Stimulated activated effector memory CD8-positive, alpha-beta T cell treated with anti-CD3 and anti-CD28 coated beads, Interleukin-12 subunit alpha, Interleukin-12 subunit beta, amount 100 ng/mL, for 72 hours (primary cell): ENCODE measurements at regions not wholly inside any gene's neighbourhood (a gene's known extent, or its start where the extent isn't known, plus 50 kb on each side); places are given as distances from the start of the nearest gene placed in this dataset.

Experiments
- ATAC-seq: fragments of 150-1000 bp; cut with Tn5 transposase; 2 replicates; pipeline ENCODE4 v1.10.0; 2021
- DNase-seq, 2 donors: peaks; one replicate each; pipeline ENCODE4 v3.0.0; 2021 to 2022; ENCODE audit warnings: low spot score in 2 of 2
- H3K27ac Mint-ChIP-seq: one replicate; pipeline ENCODE4 v1.8.0; 2022; ENCODE audit warnings: mild to moderate bottlenecking, mixed read lengths
- H3K36me3 Mint-ChIP-seq: one replicate; pipeline ENCODE4 v1.8.0; 2022; ENCODE audit warnings: mild to moderate bottlenecking, mixed read lengths
- H3K4me1 Mint-ChIP-seq: one replicate; pipeline ENCODE4 v1.8.0; 2022; ENCODE audit warnings: mixed read lengths
- H3K4me3 Mint-ChIP-seq: one replicate; pipeline ENCODE4 v1.8.0; 2022; ENCODE audit warnings: mild to moderate bottlenecking, mixed read lengths
- H3K9me3 Mint-ChIP-seq: one replicate; pipeline ENCODE4 v1.8.0; 2022; ENCODE audit warnings: mixed read lengths

DNA sequence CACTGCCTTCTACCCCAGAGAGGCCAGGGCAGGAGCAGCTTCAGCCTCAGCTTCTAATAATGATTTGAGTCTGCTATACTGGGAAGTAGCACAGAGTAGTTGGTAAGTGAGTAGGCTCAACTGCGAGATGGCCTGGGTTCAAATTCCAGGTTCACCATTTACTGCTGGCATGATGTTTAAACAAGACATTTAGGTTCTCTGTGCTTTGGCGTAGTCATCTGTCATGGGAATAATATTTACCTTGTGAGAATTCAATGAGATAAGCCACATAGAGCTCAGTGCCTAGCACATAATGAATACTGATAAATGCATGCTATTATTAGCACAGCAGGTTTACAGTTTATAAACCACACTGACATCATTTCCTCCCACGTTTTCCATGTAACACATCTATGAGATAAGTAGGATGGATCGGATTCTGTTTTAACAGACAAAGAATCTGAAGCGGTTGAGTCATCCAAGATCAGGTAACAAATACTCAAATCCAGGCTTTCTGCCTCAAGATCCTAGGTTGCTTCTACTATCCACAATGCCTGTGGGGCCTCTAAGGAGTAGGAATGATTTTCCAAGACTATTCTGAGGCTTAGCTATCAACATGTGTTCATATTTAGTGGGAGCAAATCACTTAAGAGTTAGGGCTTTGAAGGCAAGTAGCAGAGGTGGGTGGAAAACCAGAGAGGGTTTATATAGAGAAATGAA is 72.9 kb upstream of the DTNBP1 start:
- H3K4me1 Mint-ChIP-seq, result peaks cover 23% of the 10 kb centered on the region
- H3K4me3 Mint-ChIP-seq, result no peak overlapping the region
- ATAC-seq, result peak; percentile 77
- H3K27ac Mint-ChIP-seq, result no peak overlapping the region
- DNase-seq, result no peak
- peaks cover 5% of the 10 kb centered on the region for H3K9me3 Mint-ChIP-seq
- H3K36me3 Mint-ChIP-seq, result no peaks in the 10 kb centered on the region

- Mint-ChIP-seq H3K4me1 (peaks cover 23% of the 10 kb centered on the region), H3K36me3 (no peaks in the 10 kb centered on the region), H3K27ac (no peak overlapping the region), H3K4me3 (no peak overlapping the region), H3K9me3 (peaks cover 5% of the 10 kb centered on the region)
- DNase-seq (no peak), ATAC-seq (no peak)
Observed at GRCh38 chr6:15734118-15734897, 71.5 kb upstream of the DTNBP1 start.

DNA sequence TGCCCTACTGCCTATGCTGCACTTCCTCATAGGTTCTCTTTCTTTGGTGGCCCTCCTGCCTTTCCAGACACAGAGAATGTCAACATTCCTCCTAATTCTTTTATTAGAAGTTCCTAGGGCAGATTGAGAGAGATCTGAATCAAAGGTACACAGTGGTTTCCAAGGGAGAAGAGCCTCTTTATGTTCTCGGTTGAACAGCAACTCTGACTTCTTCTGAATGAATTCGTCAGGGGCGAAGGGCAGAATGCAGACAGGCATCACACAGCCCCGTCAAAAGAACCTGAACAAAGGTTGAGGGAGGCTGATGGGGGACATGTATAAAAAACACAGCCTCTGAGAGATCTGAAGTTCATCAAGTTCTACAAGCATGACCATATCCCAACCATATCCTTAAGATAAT is 68.1 kb upstream of the DTNBP1 start:
- no peak overlapping the region for H3K27ac Mint-ChIP-seq
- DNase-seq (no peak), ATAC-seq (no peak)
- H3K4me1 Mint-ChIP-seq, result peaks cover 18% of the 10 kb centered on the region
- no peaks in the 10 kb centered on the region for H3K36me3 Mint-ChIP-seq
- H3K4me3 Mint-ChIP-seq, result no peak overlapping the region
- no peaks in the 10 kb centered on the region for H3K9me3 Mint-ChIP-seq

DNA sequence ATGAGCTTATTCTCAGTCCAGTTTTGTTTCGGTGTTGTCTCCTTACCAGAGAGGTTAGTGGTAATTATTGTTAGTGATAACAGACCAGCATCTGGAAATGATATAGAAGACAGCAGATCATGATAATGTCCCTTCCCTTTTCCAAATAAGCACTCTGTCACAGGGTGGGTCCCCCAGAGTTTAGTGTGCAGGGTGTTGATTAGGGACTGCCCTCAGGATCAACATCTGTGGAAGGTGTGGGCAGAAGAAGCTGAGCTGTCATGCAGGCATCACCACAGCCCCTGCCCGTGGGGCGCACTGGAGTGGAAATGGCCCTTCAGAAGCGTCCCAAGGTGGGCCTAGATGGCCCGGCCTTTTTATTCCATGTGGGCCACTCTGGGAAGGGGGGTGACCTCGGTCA is 67.6 kb upstream of the DTNBP1 start:
- Mint-ChIP-seq H3K27ac (no peak overlapping the region), H3K4me3 (no peak overlapping the region), H3K4me1 (peaks cover 14% of the 10 kb centered on the region), H3K36me3 (no peaks in the 10 kb centered on the region), H3K9me3 (no peaks in the 10 kb centered on the region)
- ATAC-seq (no peak), DNase-seq (no peak)

GRCh38 chr6:15722731-15723130 is 59.9 kb upstream of the DTNBP1 start:
- ATAC-seq, result no peak
- Mint-ChIP-seq H3K4me3 (no peak overlapping the region), H3K9me3 (no peaks in the 10 kb centered on the region), H3K4me1 (no peaks in the 10 kb centered on the region), H3K27ac (no peak overlapping the region), H3K36me3 (peaks cover 5% of the 10 kb centered on the region)
- DNase-seq, result no peak

DNA sequence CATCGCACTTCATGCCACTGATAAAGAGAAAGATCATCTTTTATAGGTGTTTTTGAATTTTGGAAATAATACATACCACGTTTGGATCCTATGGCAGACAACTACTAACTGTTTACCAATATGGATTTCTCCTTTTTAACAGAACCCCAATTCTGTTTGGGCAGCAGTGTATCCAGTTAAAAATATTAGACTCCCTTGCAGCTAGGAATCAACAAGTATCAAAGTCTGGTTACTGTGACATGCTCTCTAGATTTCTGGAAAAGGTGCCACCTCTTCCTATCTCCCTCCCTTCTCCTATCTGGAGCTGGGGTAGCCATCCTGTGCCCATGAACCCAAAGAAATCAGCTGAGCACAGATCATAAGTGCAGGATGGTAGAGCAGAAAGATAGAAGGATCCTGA is 54.1 kb upstream of the DTNBP1 start:
- ATAC-seq, result no peak
- H3K27ac Mint-ChIP-seq, result no peak overlapping the region
- H3K4me3 Mint-ChIP-seq, result no peak overlapping the region

GRCh38 chr6:15715851-15716250 is 53.0 kb upstream of the DTNBP1 start:
- Mint-ChIP-seq H3K4me1 (peaks cover 16% of the 10 kb centered on the region), H3K9me3 (no peaks in the 10 kb centered on the region), H3K36me3 (peaks cover 12% of the 10 kb centered on the region), H3K4me3 (no peak overlapping the region), H3K27ac (no peak overlapping the region)
- no peak for DNase-seq
- no peak for ATAC-seq

More for the DNA sequence above, 54.1 kb upstream of the DTNBP1 start:
- peaks cover 12% of the 10 kb centered on the region for H3K36me3 Mint-ChIP-seq
- H3K9me3 Mint-ChIP-seq, result no peaks in the 10 kb centered on the region
- no peak for DNase-seq
- peaks cover 16% of the 10 kb centered on the region for H3K4me1 Mint-ChIP-seq

DNA sequence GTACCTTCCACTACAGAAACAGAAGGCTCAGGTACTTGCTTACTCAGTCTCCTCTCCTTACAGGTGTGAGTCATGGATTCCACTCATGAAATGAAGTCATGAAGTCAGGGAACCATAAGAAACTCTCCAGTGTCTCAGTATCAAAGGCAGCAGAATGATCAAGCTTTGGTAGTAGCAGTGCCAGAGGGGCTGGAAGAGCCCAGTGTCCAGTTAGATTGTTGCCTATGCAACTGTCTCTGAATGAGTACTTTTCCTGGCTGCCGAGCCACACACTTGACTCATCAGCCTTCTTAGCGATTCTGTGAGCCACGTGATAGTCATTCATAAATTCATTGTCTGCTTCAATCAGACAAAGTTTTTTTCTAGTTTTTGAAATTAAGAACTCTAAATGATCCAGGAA is 52.2 kb upstream of the DTNBP1 start:
- Mint-ChIP-seq H3K27ac (peak overlapping the region; percentile 70), H3K36me3 (peaks cover 12% of the 10 kb centered on the region), H3K4me3 (no peak overlapping the region), H3K4me1 (peaks cover 16% of the 10 kb centered on the region), H3K9me3 (no peaks in the 10 kb centered on the region)
- DNase-seq (no peak), ATAC-seq (peak; percentile 90)

DNA sequence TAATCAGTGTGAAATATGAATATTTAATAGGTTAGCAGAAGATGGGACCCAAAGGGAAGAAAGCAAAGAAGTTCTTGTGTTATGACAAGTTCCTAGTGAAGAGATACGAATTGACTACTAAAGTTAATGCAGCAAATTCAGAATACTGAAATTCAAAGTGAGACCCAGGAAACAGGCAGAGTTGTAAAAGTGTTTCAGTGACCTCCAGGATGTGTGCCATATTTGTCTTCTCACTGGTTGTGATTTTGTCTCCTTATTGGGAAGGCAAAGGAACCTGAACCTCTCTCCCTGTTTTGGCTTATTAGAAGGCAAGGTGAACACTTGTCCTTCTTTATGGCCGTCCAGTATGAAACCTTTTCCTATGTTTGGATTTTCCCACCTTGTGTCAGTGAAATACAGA is 51.8 kb upstream of the DTNBP1 start:
- Mint-ChIP-seq H3K9me3 (no peaks in the 10 kb centered on the region), H3K27ac (peak overlapping the region; percentile 70), H3K4me3 (no peak overlapping the region), H3K4me1 (peaks cover 16% of the 10 kb centered on the region), H3K36me3 (peaks cover 12% of the 10 kb centered on the region)
- ATAC-seq, result peak; percentile 41
- DNase-seq, result no peak

DNA sequence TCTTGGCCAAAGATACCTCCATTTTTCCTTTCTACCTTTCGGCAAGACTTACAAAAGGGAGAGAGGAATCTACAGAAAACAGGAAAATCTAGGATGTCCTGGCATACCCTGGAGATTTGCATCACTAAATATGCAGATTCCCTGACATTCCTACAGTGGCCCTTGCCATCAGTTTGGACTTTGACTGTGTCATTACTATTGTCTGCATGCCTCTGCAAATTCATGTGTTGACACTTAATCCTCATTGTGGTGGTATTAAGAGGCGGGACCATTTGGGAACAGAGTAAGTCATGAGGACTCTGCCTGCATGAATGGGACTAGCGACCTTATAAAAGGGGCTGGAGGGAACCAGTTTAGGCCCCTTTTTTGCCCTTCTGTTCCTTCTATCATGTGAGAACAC is 50.5 kb upstream of the DTNBP1 start:
- no peak for DNase-seq
- Mint-ChIP-seq H3K4me1 (peaks cover 16% of the 10 kb centered on the region), H3K4me3 (no peak overlapping the region), H3K9me3 (no peaks in the 10 kb centered on the region), H3K36me3 (peaks cover 7% of the 10 kb centered on the region), H3K27ac (no peak overlapping the region)
- ATAC-seq, result no peak

DNA sequence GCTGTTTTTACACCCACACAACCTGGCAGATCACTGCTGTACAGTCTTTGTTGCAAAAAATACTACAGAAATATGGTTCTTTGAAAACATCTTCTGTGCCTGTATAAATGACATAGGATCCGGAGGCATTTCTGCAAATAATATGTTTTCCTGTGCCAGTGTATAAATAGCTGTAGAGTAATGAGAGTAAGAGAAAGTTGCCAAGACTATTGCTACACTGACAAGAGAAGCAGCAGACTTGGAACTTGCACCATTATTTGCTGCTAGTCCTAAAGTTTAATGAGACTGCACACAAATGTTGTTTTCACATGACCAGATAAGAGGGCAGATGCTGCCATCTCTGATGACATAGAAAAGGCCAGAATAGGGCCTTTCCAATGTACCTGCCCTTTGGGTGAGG is 50.0 kb upstream of the DTNBP1 start:
- no peak overlapping the region for H3K4me3 Mint-ChIP-seq
- peaks cover 16% of the 10 kb centered on the region for H3K4me1 Mint-ChIP-seq
- ATAC-seq (no peak), DNase-seq (no peak)
- H3K36me3 Mint-ChIP-seq, result peaks cover 7% of the 10 kb centered on the region
- no peak overlapping the region for H3K27ac Mint-ChIP-seq
- H3K9me3 Mint-ChIP-seq, result no peaks in the 10 kb centered on the region
